Inferior parietal cortex (tissue), 1 donor: ENCODE measurements at regions not wholly inside any gene's neighbourhood (a gene's known extent, or its start where the extent isn't known, plus 50 kb on each side); places are given as distances from the start of the nearest gene placed in this dataset.

Experiments
- DNase-seq: peaks from one replicate; pipeline ENCODE4 v3.0.0-alpha.2; 2016; ENCODE audit errors: extremely low spot score

- no peak for DNase-seq
Observed at GRCh38 chr4:1477045-1477840, 71.0 kb upstream of the NKX1-1 start.

GRCh38 chr4:1476140-1476513, 69.9 kb upstream of the NKX1-1 start:
- no peak for DNase-seq

- no peak for DNase-seq
Observed at GRCh38 chr4:1475277-1476139, 69.3 kb upstream of the NKX1-1 start.

DNA sequence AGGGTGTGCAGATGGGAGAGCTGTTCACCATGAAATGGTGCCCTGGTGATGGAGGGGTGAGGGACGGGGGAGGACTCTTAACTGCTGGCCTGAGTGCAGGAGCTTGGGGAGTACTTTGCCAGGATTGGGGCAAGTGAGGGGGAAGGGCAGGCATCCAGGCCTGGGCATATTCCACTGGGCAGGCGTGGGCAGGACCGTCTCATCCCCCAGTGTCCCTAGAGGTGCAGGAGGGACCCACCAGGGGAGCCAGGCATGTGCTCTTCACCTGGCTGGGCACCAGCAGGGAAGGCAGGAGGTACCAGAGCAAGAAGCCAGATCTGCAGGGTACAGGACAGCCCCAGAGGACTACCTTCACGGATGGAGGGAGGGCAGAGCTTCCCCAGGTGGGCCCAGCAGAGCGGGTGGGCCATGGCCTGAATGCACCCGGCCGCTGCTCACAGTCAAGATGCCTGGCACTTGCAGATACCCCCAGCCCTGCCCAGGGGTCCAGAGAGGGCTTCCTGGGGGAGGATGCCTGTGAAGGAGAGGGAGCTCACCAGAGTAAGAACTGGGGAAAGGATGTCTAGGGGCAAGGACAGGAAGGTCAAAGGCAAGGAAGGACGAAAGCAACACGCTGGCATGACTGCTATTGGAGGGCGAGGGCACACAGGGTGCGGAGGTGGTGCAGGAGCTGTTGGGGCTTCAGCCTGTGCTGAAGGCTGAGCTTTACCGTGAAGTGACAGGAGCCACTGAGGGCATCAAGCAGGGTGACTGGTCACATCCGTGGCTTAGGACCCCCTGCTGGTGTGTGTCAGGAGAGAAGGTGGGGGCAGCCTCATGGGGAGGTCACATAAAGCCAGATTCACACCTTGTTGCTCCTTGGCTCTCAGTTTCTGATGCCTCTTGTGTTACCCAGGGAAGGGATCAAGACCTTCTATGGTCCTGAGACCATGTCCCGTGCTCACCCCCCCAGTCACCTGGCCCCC, 68.2 kb upstream of the NKX1-1 start:
- DNase-seq: no peak

GRCh38 chr4:1473718-1474117, 67.5 kb upstream of the NKX1-1 start:
- no peak for DNase-seq

DNA sequence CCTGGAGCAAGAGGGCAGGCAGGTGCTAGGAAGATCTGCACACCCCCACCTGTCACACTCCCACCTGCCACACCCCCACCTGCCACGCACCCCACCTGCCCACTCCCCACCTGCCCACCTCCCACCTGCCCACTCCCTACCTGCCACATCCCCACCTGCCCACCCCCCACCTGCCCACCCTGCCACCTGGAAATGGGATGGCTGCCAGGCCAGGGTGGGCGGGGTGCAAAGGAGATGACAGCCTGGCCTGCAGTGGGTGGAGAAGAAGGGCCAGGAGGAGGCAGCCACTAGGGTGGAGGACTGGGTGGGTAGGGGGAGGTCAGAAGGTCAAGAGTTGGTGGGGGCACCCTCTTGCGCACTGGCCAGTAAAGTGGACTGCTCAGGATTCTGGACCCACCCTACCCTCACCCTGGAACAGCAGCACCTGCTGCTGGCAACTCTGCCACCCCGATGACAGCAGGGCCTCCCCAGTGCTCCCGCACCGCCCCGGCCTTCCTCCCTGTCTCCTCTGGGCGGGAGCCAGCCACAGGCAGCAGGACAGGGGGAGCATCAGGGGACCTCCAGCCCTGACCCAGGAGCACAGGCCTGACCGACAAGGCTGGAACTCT, 66.8 kb upstream of the NKX1-1 start:
- no peak for DNase-seq

- DNase-seq: no peak
Observed at GRCh38 chr4:1472148-1472797, 66.0 kb upstream of the NKX1-1 start.

DNA sequence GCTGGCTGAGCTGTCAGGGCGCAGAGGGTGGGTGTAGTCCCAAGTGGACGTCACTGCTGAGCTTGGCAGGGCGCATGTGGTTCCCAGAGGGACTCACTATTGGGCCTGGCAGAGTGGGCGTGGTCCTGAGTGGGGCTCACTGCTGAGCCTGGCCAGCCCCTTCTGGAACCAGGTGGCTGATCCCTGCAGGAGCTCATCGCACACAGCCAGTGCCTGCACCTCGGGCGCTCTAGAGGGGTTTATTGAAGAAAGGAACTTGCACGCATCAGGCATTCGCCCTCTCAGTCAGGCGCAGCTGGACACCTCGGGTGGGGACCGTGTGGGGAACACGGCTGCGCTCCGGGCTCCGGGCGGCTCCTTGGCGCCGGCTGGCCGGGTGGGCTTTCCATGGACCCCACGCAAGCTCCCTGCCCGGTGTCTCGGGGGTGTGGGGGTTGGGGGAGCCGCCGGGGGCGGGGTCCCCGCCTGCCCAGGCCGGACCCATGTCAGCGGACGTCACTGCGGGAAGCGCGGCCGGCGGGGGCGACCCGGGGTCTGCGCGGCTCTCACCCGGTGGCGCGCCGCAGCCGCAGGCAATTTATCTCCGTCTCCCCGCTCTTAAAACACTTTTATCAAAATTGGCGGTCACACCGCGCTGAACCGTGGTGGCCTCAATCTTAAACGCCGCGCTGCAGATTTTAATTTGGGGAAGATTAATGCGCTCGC, 65.4 kb upstream of the NKX1-1 start:
- no peak for DNase-seq

DNA sequence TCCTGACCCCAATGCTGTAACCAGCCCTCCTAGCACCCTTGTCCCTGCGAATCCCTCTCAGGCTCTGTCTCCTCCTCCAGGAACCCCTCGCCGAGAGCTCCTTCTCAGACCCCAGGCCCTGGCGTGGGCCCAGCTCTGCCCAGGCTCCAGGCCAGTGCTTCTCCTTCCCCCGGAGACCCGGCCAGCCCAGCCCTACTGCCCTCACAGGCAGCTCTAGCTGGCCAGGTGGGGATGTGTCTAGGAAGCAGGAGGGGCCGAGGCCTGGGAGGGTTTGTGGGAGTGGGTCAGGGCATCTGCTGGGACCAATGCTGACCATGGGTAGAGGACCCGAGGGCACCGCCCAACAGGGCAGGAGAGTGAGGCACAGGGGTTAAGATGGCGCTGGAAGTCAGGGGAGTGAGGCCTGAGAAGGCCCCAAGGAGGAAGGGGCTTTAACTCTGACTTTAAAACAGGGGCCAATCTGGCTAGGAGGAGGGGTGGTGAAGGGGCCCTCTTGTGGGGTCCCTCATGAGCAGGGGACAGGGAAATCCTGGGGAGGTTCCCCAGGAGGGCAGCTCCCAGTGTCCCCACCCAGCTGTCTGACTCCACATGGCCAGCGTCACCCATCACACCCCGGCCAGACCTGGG, 64.7 kb upstream of the NKX1-1 start:
- DNase-seq: no peak

DNA sequence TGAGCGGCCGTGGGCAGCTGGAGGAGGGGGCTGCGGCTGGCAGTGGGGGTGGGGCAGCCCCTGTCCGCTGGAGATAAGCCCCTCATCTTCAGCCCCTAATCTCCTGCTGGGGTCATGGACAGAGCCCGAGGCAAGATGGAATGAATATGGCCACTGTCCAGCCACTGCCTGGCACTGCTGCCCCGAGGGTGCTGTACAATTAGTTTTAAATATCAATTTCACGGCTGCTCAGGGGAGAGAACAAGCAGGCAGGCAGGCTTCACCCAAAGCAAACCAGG, 64.1 kb upstream of the NKX1-1 start:
- DNase-seq: no peak

DNA sequence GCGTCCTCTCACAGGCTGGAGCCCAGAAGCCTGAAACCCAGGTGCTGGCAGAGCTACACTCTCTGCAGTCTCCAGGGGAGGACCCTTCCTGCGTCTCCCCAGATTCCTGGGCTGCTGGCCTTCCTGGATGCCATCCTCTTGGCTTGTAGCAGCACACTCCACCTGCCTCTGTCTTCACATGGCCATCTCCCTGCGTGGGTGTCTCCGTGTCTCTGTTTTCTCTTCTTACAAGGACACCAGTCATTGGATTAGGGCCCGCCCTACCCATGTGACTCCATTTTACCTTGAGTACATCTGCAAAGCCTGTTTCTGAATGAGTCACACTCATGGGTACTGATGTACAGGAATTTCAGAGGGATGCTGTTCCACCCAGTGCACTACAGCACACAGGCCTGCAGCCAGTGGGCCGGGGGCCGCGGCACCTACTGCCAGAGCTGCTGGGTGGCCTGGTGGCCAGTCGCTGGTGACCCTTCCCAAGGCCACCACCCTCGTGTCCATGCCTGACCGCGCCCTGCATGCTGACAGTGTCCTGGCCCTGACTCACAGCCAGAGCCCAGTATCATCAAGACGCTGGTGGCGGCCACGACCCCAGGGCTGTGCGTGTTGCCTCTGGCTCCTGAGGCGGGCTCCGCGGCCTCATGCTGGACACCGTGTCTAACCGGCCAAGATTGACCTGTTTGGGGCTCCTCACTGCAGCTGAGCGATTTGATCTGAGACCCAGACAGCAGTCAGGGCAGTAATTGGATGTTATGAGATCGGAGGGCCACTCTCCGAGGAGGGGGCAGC, 63.6 kb upstream of the NKX1-1 start:
- DNase-seq: no peak

DNA sequence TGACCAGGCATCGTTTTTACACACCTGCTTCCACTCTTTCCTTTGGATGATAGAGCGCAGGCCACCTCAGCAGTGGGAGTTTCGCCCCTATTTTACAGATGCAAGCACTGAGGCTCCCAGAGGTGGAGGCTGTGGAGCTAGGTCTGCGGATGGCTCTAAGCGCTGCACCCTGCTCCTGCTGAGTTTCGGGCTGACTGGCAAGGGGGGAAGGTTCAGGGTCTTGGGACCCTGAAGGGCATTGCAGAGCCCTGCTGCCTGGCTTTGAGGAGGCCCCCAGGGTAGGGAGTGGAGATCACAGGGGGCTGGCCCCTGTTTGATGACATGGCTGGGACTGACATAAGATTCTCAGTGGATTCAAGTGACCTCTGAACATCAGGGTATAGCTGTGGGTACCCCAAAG, 62.8 kb upstream of the NKX1-1 start:
- no peak for DNase-seq

- no peak for DNase-seq
Observed at GRCh38 chr4:1467581-1468458, 61.6 kb upstream of the NKX1-1 start.

DNA sequence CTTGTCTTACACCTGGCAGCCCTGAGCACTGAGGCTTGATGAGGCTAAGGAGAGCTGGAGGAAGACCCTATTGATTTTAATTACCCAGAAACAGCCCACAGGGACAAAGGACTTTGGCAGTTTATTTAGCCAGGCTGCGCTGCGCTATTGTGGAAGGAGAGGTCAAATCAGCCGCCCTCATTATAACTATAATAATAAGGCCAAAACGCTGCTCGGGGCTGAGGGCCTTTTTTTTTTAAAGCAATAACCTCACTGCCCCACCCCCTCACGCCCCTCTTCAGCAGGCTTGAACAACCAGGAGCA, 60.6 kb upstream of the NKX1-1 start:
- DNase-seq: no peak

GRCh38 chr4:1466034-1466862, 60.0 kb upstream of the NKX1-1 start:
- DNase-seq: no peak

GRCh38 chr4:1465173-1466033, 59.2 kb upstream of the NKX1-1 start:
- no peak for DNase-seq
